ENCODE measurements at regions not wholly inside any gene's neighbourhood (a gene's known extent, or its start where the extent isn't known, plus 50 kb on each side); places are given as distances from the start of the nearest gene placed in this dataset.

GRCh38 chr1:227459326-227459841 is 104.0 kb upstream of the ZNF678 start:
- no peak for TF ChIP-seq CTCF (conservative IDR thresholded peaks at IDR 0.05; ENCODE audit: low read depth, low read length)
- TF ChIP-seq EZH2 (IDR thresholded peaks at IDR 0.05; ENCODE audit: low read length, unreplicated experiment), result no peak

Measured in PC-3 (cell line).